HG02642 (cell line): ENCODE measurements at regions not wholly inside any gene's neighbourhood (a gene's known extent, or its start where the extent isn't known, plus 50 kb on each side); places are given as distances from the start of the nearest gene placed in this dataset.
A peak's percentile ranks its signal among the peaks of the same experiment; 100 is the strongest.

Source experiments
- ATAC-seq: cut with Tn5 transposase; IDR thresholded peaks from one replicate; pipeline ENCODE4 v1.9.1; 2021; ENCODE audit warnings: mild to moderate bottlenecking; ENCODE audit not compliant: unreplicated experiment, poor library complexity

GRCh38 chr5:89270901-89271300 is 387.9 kb upstream of the MEF2C start:
- no peak for ATAC-seq

GRCh38 chr5:89269721-89270120 is 386.7 kb upstream of the MEF2C start:
- ATAC-seq = no peak

GRCh38 chr5:89268460-89268859 is 385.5 kb upstream of the MEF2C start:
- peak; percentile 37 for ATAC-seq

- no peak for ATAC-seq
These were observed 384.8 kb upstream of the MEF2C start for GRCh38 chr5:89267788-89268187.

- no peak for ATAC-seq
These were observed 382.7 kb upstream of the MEF2C start for GRCh38 chr5:89265511-89266179.

GRCh38 chr5:89263846-89264245 is 380.9 kb upstream of the MEF2C start:
- ATAC-seq = no peak

- no peak for ATAC-seq
These were observed 379.0 kb upstream of the MEF2C start for GRCh38 chr5:89262030-89262429.

GRCh38 chr5:89260254-89260653 is 377.3 kb upstream of the MEF2C start:
- ATAC-seq = no peak

- no peak for ATAC-seq
These were observed 373.0 kb upstream of the MEF2C start for GRCh38 chr5:89255845-89256463.

- ATAC-seq = no peak
These were observed 370.8 kb upstream of the MEF2C start for GRCh38 chr5:89253666-89254352.

- ATAC-seq = no peak
These were observed 363.9 kb upstream of the MEF2C start for GRCh38 chr5:89246864-89247263.

- no peak for ATAC-seq
These were observed 363.3 kb upstream of the MEF2C start for GRCh38 chr5:89246252-89246651.

- no peak for ATAC-seq
These were observed 360.6 kb upstream of the MEF2C start for GRCh38 chr5:89243611-89244010.

- ATAC-seq = no peak
These were observed 358.2 kb upstream of the MEF2C start for GRCh38 chr5:89241186-89241585.

- no peak for ATAC-seq
These were observed 353.9 kb upstream of the MEF2C start for GRCh38 chr5:89236900-89237299.

- no peak for ATAC-seq
These were observed 350.5 kb upstream of the MEF2C start for GRCh38 chr5:89233462-89233861.

GRCh38 chr5:89232139-89232603 is 349.2 kb upstream of the MEF2C start:
- peak; percentile 91 for ATAC-seq

GRCh38 chr5:89230178-89230577 is 347.2 kb upstream of the MEF2C start:
- no peak for ATAC-seq

GRCh38 chr5:89229331-89230070 is 346.5 kb upstream of the MEF2C start:
- no peak for ATAC-seq

GRCh38 chr5:89228355-89228754 is 345.4 kb upstream of the MEF2C start:
- no peak for ATAC-seq

- no peak for ATAC-seq
These were observed 335.4 kb upstream of the MEF2C start for GRCh38 chr5:89218364-89218763.
